CD4-positive, alpha-beta T cell (primary cell): ENCODE measurements at regions not wholly inside any gene's neighbourhood (a gene's known extent, or its start where the extent isn't known, plus 50 kb on each side); places are given as distances from the start of the nearest gene placed in this dataset.

ENCODE experiments used
- ATAC-seq: fragments of 200-7000 bp; cut with Tn5 transposase; one replicate; pipeline ENCODE4 v1.10.0; 2022; ENCODE audit warnings: mild to moderate bottlenecking; ENCODE audit not compliant: poor library complexity
- CTCF ChIA-PET: fragments of 350-600 bp; sonication (Branson Sonifier 250); formaldehyde crosslinking; loops from one replicate; lab custom pipeline; 2021; ENCODE audit warnings: antibody characterized with exemption, inconsistent platforms; lab: Charles Lee
- POLR2A ChIA-PET: fragments of 350-600 bp; sonication (Branson Sonifier 250); formaldehyde crosslinking; loops from one replicate; lab custom pipeline; 2021; ENCODE audit warnings: antibody characterized with exemption, inconsistent platforms; lab: Charles Lee
- DNase-seq, 14 experiments: peaks; one replicate each; pipeline ENCODE4 v3.0.0-alpha.2; 2013 to 2020; ENCODE audit warnings: mixed read lengths in 2 of 14
- H3K27ac ChIP-seq, 2 donors: one replicate each; pipeline versions ENCODE4 v1.5.1 to v1.7.0; 2013; ENCODE audit warnings: low read length in 2 of 2, low read depth in 1 of 2, mild to moderate bottlenecking in 1 of 2
- H3K27me3 ChIP-seq, 2 experiments: 1 replicate in 1 of 2; 2 replicates in 1 of 2; pipeline versions ENCODE4 v1.6.1 to v1.7.0; 2013; ENCODE audit warnings: low read length in 2 of 2, control low read depth in 1 of 2, mild to moderate bottlenecking in 1 of 2, moderate library complexity in 1 of 2; ENCODE audit not compliant: insufficient read depth in 2 of 2, control insufficient read depth in 1 of 2
- H3K36me3 ChIP-seq: one replicate; pipeline ENCODE4 v1.6.1; 2013; ENCODE audit warnings: low read length, control low read depth; ENCODE audit not compliant: insufficient read depth
- H3K4me1 ChIP-seq: one replicate; pipeline ENCODE4 v1.6.1; 2013; ENCODE audit warnings: low read length, control low read depth; ENCODE audit not compliant: insufficient read depth
- H3K4me3 ChIP-seq: one replicate; pipeline ENCODE4 v1.5.1; 2013; ENCODE audit warnings: mild to moderate bottlenecking, low read length, moderate library complexity
- H3K9me3 ChIP-seq, 2 experiments: 1 replicate in 1 of 2; 2 replicates in 1 of 2; pipeline versions ENCODE4 v1.6.1 to v1.7.0; 2013; ENCODE audit warnings: low read length in 2 of 2, mild to moderate bottlenecking in 2 of 2, control low read depth in 1 of 2, moderate library complexity in 1 of 2; ENCODE audit not compliant: control insufficient read depth in 1 of 2, insufficient read depth in 1 of 2
- H3K27ac Mint-ChIP-seq: one replicate; pipeline ENCODE4 v1.8.0; 2020; ENCODE audit warnings: mixed read lengths
- H3K27me3 Mint-ChIP-seq: one replicate; pipeline ENCODE4 v1.8.0; 2021; ENCODE audit warnings: mixed read lengths
- H3K36me3 Mint-ChIP-seq: one replicate; pipeline ENCODE4 v1.8.0; 2021; ENCODE audit warnings: low read depth, mixed read lengths
- H3K4me1 Mint-ChIP-seq: one replicate; pipeline ENCODE4 v1.8.0; 2021; ENCODE audit warnings: low read depth, mixed read lengths
- H3K4me3 Mint-ChIP-seq: one replicate; pipeline ENCODE4 v1.8.0; 2020; ENCODE audit warnings: mild to moderate bottlenecking, mixed read lengths
- H3K9me3 Mint-ChIP-seq: one replicate; pipeline ENCODE4 v1.8.0; 2020; ENCODE audit warnings: mixed read lengths
- intact Hi-C, 2 experiments: fragments of 100-400 bp; cut with DNase I in 1 of 2; cut with micrococcal nuclease in 1 of 2; formaldehyde crosslinking; loops; one replicate each; pipeline versions ENCODE4 v1.15.1 to v1.9.0; 2023 to 2025; cut with DNase I, micrococcal nuclease
- TF ChIP-seq, protein P1 (sequence below): fragments of 200-600 bp; IDR thresholded peaks from one replicate; pipeline ENCODE4 v1.8.0; 2022; ENCODE audit warnings: antibody characterized with exemption, mild to moderate bottlenecking

DNA sequence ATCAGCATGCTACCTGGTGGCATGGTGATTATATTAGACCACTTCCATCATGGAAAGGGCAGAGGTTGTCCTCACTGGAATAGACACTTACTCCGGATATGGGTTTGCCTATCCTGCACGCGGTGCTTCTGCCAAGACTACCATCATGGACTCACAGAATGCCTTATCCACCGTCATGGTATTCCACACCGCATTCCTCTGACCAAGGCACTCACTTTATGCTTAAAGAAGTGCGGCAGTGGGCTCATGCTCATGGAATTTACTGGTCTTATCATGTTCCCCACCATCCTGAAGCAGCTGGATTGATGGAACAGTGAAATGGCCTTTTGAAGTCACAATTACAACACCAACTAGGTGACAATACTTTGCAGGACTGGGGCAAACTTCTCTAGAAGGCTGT lies 109.2 kb upstream of the DRD2 start:
- no peak for ATAC-seq
- no peak for DNase-seq
- TF ChIP-seq, protein P1, sequence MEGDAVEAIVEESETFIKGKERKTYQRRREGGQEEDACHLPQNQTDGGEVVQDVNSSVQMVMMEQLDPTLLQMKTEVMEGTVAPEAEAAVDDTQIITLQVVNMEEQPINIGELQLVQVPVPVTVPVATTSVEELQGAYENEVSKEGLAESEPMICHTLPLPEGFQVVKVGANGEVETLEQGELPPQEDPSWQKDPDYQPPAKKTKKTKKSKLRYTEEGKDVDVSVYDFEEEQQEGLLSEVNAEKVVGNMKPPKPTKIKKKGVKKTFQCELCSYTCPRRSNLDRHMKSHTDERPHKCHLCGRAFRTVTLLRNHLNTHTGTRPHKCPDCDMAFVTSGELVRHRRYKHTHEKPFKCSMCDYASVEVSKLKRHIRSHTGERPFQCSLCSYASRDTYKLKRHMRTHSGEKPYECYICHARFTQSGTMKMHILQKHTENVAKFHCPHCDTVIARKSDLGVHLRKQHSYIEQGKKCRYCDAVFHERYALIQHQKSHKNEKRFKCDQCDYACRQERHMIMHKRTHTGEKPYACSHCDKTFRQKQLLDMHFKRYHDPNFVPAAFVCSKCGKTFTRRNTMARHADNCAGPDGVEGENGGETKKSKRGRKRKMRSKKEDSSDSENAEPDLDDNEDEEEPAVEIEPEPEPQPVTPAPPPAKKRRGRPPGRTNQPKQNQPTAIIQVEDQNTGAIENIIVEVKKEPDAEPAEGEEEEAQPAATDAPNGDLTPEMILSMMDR = no peak
- Mint-ChIP-seq H3K4me1 (no peaks in the 10 kb centered on the region), H3K9me3 (no peaks in the 10 kb centered on the region), H3K4me3 (no peak overlapping the region), H3K36me3 (no peaks in the 10 kb centered on the region), H3K27me3 (peaks cover 10% of the 10 kb centered on the region), H3K27ac (no peak overlapping the region)
- ChIA-PET POLR2A (no interaction called here), CTCF (no interaction called here)
- no peaks in the 10 kb centered on the region for H3K36me3 ChIP-seq
- no peaks in the 10 kb centered on the region for H3K27me3 ChIP-seq
- H3K4me1 ChIP-seq = no peaks in the 10 kb centered on the region
- H3K4me3 ChIP-seq = no peak overlapping the region
- no peaks in the 10 kb centered on the region for H3K9me3 ChIP-seq
- H3K27ac ChIP-seq = no peak overlapping the region
- intact Hi-C loops = no loop called here

DNA sequence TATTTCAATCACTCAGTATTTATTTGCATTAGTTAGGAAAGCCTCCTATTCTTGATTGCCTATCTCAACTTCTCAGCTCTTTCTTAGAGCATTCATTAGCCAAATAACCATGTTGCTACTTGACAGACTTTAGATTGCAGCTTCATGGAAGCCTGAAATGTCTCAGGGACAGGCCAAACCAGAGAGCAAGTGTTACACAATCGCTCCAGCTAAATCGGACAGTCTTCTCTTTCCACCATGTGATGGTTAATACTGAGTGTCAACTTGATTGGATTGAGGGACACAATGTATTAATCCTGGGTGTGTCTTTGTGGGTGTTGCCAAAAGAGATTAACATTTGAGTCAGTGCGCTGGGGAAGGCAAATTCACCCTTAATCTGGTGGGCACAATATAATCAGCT lies 106.5 kb upstream of the DRD2 start:
- H3K27me3 ChIP-seq = no peaks in the 10 kb centered on the region
- Mint-ChIP-seq H3K36me3 (no peaks in the 10 kb centered on the region), H3K4me1 (no peaks in the 10 kb centered on the region), H3K9me3 (no peaks in the 10 kb centered on the region), H3K27ac (no peak overlapping the region), H3K27me3 (peaks cover 21% of the 10 kb centered on the region), H3K4me3 (no peak overlapping the region)
- H3K27ac ChIP-seq = no peak overlapping the region
- H3K4me3 ChIP-seq = no peak overlapping the region
- H3K4me1 ChIP-seq = peaks cover 3% of the 10 kb centered on the region
- H3K36me3 ChIP-seq = no peaks in the 10 kb centered on the region
- POLR2A ChIA-PET = no interaction called here
- CTCF ChIA-PET = no interaction called here
- TF ChIP-seq, protein P1 = no peak
- ATAC-seq (no peak), DNase-seq (no peak)
- no peaks in the 10 kb centered on the region for H3K9me3 ChIP-seq
- intact Hi-C loops = no loop called here

DNA sequence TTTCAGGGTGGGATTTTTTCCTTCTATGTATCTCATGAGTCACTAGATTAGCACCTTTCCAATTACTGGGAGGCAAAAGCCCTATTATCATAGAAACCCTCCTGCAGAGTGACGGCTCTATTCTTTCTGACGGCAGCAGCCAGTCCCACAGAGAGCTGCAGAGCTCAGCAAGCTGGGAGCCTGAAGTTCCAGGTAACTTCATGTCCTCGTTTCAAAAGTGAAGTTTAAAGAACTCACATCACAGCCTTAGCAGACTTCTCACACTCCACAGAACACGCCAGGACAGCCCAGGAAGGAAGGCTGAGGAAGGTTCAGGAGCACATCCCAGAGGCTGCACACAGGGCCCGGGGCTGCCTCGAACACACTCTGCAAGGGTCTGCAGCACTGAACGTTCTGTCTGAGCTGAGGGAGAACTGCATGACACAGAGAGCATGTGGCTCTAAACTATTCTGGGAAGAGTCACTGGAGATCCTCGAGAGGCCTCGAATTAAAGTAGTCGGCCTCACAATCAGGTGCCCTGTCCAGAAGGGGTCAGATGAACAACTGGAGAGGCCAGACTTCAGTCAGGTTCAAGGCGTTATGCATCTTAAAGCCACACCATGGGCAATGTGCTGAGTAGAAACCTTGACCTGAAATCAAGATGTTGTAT lies 104.2 kb upstream of the DRD2 start:
- no peak overlapping the region for H3K27ac ChIP-seq
- Mint-ChIP-seq H3K27ac (no peak overlapping the region), H3K36me3 (no peaks in the 10 kb centered on the region), H3K4me1 (no peaks in the 10 kb centered on the region), H3K4me3 (no peak overlapping the region), H3K9me3 (no peaks in the 10 kb centered on the region), H3K27me3 (peaks cover 27% of the 10 kb centered on the region)
- no peaks in the 10 kb centered on the region for H3K36me3 ChIP-seq
- H3K4me3 ChIP-seq = no peak overlapping the region
- ATAC-seq = no peak
- H3K9me3 ChIP-seq = no peaks in the 10 kb centered on the region
- intact Hi-C loops = no loop called here
- POLR2A ChIA-PET = no interaction called here
- CTCF ChIA-PET = no interaction called here
- no peaks in the 10 kb centered on the region for H3K27me3 ChIP-seq
- TF ChIP-seq, protein P1 = no peak
- DNase-seq = no peak
- peaks cover 3% of the 10 kb centered on the region for H3K4me1 ChIP-seq
